ENCODE measurements at regions not wholly inside any gene's neighbourhood (a gene's known extent, or its start where the extent isn't known, plus 50 kb on each side); places are given as distances from the start of the nearest gene placed in this dataset.

GRCh38 chr10:125513429-125514182, 169.4 kb downstream of the TEX36 start:
- no peak for DNase-seq (ENCODE audit: low read depth)

GRCh38 chr10:125510998-125511397, 172.0 kb downstream of the TEX36 start:
- no peak for DNase-seq (ENCODE audit: low read depth)

- no peak for DNase-seq (ENCODE audit: low read depth)
Observed at GRCh38 chr10:125505648-125506047, 177.3 kb downstream of the TEX36 start.

- DNase-seq (ENCODE audit: low read depth): no peak
Observed at GRCh38 chr10:125502276-125502675, 180.7 kb downstream of the TEX36 start.

- DNase-seq (ENCODE audit: low read depth): no peak
Observed at GRCh38 chr10:125495386-125495785, 187.6 kb downstream of the TEX36 start.

- DNase-seq (ENCODE audit: low read depth): no peak
Observed at GRCh38 chr10:125494651-125495239, 188.2 kb downstream of the TEX36 start.

GRCh38 chr10:125491381-125491780, 191.6 kb downstream of the TEX36 start:
- no peak for DNase-seq (ENCODE audit: low read depth)

GRCh38 chr10:125489731-125490130, 193.2 kb downstream of the TEX36 start:
- no peak for DNase-seq (ENCODE audit: low read depth)

GRCh38 chr10:125485665-125486064, 197.3 kb downstream of the TEX36 start:
- no peak for DNase-seq (ENCODE audit: low read depth)

- no peak for DNase-seq (ENCODE audit: low read depth)
Observed at GRCh38 chr10:125484035-125484732, 198.8 kb downstream of the TEX36 start.

GRCh38 chr10:125482637-125483036, 200.3 kb downstream of the TEX36 start:
- no peak for DNase-seq (ENCODE audit: low read depth)

GRCh38 chr10:125482108-125482507, 200.9 kb downstream of the TEX36 start:
- no peak for DNase-seq (ENCODE audit: low read depth)

GRCh38 chr10:125479059-125479458, 203.9 kb downstream of the TEX36 start:
- no peak for DNase-seq (ENCODE audit: low read depth)

- DNase-seq (ENCODE audit: low read depth): no peak
Observed at GRCh38 chr10:125475815-125476214, 207.1 kb downstream of the TEX36 start.

- no peak for DNase-seq (ENCODE audit: low read depth)
Observed at GRCh38 chr10:125473143-125473793, 209.7 kb downstream of the TEX36 start.

- no peak for DNase-seq (ENCODE audit: low read depth)
Observed at GRCh38 chr10:125472010-125472607, 210.9 kb downstream of the TEX36 start.

GRCh38 chr10:125468278-125468677, 214.7 kb downstream of the TEX36 start:
- no peak for DNase-seq (ENCODE audit: low read depth)

GRCh38 chr10:125466685-125467084, 216.3 kb downstream of the TEX36 start:
- no peak for DNase-seq (ENCODE audit: low read depth)

- DNase-seq (ENCODE audit: low read depth): no peak
Observed at GRCh38 chr10:125462845-125463244, 220.1 kb downstream of the TEX36 start.

- DNase-seq (ENCODE audit: low read depth): no peak
Observed at GRCh38 chr10:125460326-125460725, 222.6 kb downstream of the TEX36 start.

- DNase-seq (ENCODE audit: low read depth): no peak
Observed at GRCh38 chr10:125457406-125457805, 225.6 kb downstream of the TEX36 start.

- no peak for DNase-seq (ENCODE audit: low read depth)
Observed at GRCh38 chr10:125455855-125456254, 227.1 kb downstream of the TEX36 start.

Measured in stimulated activated CD8-positive, alpha-beta memory T cell treated with anti-CD3 and anti-CD28 coated beads, Interleukin-4, amount 100 ng/mL, for 24 hours (primary cell).